Naive B cell (primary cell): ENCODE measurements at regions not wholly inside any gene's neighbourhood (a gene's known extent, or its start where the extent isn't known, plus 50 kb on each side); places are given as distances from the start of the nearest gene placed in this dataset.
"Not testable (repeated sequence)": the region's sequence is repeated elsewhere in the genome, so short reads cannot be mapped to it uniquely, and the experiment has no call there.

Experiments used
- ATAC-seq, 2 donors: fragments of 150-1000 bp; cut with Tn5 transposase; 2 replicates each; pipeline ENCODE4 v1.10.0; 2021; ENCODE audit warnings: low read depth in 2 of 2, mild to moderate bottlenecking in 2 of 2, moderate library complexity in 2 of 2
- DNase-seq: peaks from one replicate; pipeline ENCODE4 v3.0.0; 2022
- H3K27ac Mint-ChIP-seq, 6 donors: one replicate each; pipeline ENCODE4 v1.8.0; 2020 to 2022; ENCODE audit warnings: mild to moderate bottlenecking in 6 of 6, mixed read lengths in 6 of 6, moderate library complexity in 5 of 6, inconsistent platforms in 2 of 6
- H3K27me3 Mint-ChIP-seq, 3 donors: one replicate each; pipeline ENCODE4 v1.8.0; 2021 to 2022; ENCODE audit warnings: mixed read lengths in 3 of 3, mild to moderate bottlenecking in 1 of 3
- H3K36me3 Mint-ChIP-seq, 2 donors: one replicate each; pipeline ENCODE4 v1.8.0; 2020 to 2022; ENCODE audit warnings: mixed read lengths in 2 of 2, inconsistent platforms in 1 of 2, mild to moderate bottlenecking in 1 of 2
- H3K4me1 Mint-ChIP-seq, 3 donors: one replicate each; pipeline ENCODE4 v1.8.0; 2020 to 2022; ENCODE audit warnings: mixed read lengths in 3 of 3, inconsistent platforms in 1 of 3, mild to moderate bottlenecking in 1 of 3, moderate library complexity in 1 of 3
- H3K4me3 Mint-ChIP-seq, 8 donors: one replicate each; pipeline ENCODE4 v1.8.0; 2020 to 2022; ENCODE audit warnings: mild to moderate bottlenecking in 8 of 8, mixed read lengths in 8 of 8, moderate library complexity in 8 of 8, inconsistent platforms in 2 of 8
- H3K9me3 Mint-ChIP-seq, 7 donors: one replicate each; pipeline ENCODE4 v1.8.0; 2020 to 2022; ENCODE audit warnings: mixed read lengths in 7 of 7, mild to moderate bottlenecking in 5 of 7, inconsistent platforms in 2 of 7, moderate library complexity in 1 of 7

- Mint-ChIP-seq H3K27me3 (peaks cover 0 to 11% (median 0%) of the 10 kb centered on the region in 3 donors), H3K4me3 (no peak overlapping the region), H3K4me1 (no peaks in the 10 kb centered on the region), H3K9me3 (no peaks in the 10 kb centered on the region), H3K27ac (no peak overlapping the region), H3K36me3 (no peaks in the 10 kb centered on the region)
- ATAC-seq (no peak), DNase-seq (no peak)
Observed at GRCh38 chr6:69578361-69578890, 218.4 kb downstream of the LMBRD1 start.

- no peak for ATAC-seq
- no peaks in the 10 kb centered on the region for H3K4me1 Mint-ChIP-seq
- H3K4me3 Mint-ChIP-seq, result no peak overlapping the region
- DNase-seq, result no peak
- H3K27ac Mint-ChIP-seq, result no peak overlapping the region
- H3K27me3 Mint-ChIP-seq, result peaks cover 0 to 17% (median 0%) of the 10 kb centered on the region in 3 donors
- no peaks in the 10 kb centered on the region for H3K36me3 Mint-ChIP-seq
- H3K9me3 Mint-ChIP-seq, result peaks cover 0 to 3% (median 0%) of the 10 kb centered on the region in 7 donors
Observed at GRCh38 chr6:69571234-69571633, 225.6 kb downstream of the LMBRD1 start.

GRCh38 chr6:69570106-69570505 is 226.7 kb downstream of the LMBRD1 start:
- no peak overlapping the region for H3K4me3 Mint-ChIP-seq
- no peak overlapping the region for H3K27ac Mint-ChIP-seq
- DNase-seq (no peak), ATAC-seq (no peak)
- H3K4me1 Mint-ChIP-seq, result no peaks in the 10 kb centered on the region
- H3K36me3 Mint-ChIP-seq, result no peaks in the 10 kb centered on the region
- H3K27me3 Mint-ChIP-seq, result peaks cover 0 to 17% (median 0%) of the 10 kb centered on the region in 3 donors
- peaks cover 0 to 6% (median 0%) of the 10 kb centered on the region in 7 donors for H3K9me3 Mint-ChIP-seq

GRCh38 chr6:69560597-69560996 is 236.2 kb downstream of the LMBRD1 start:
- H3K36me3 Mint-ChIP-seq, H3K27me3 Mint-ChIP-seq, DNase-seq, ATAC-seq, H3K27ac Mint-ChIP-seq, H3K4me3 Mint-ChIP-seq, H3K4me1 Mint-ChIP-seq: not testable (repeated sequence)
- H3K9me3 Mint-ChIP-seq, result peaks cover 2 to 13% (median 9%) of the 10 kb centered on the region in 7 donors

GRCh38 chr6:69555088-69555638 is 241.6 kb downstream of the LMBRD1 start:
- Mint-ChIP-seq H3K27me3 (peaks cover 0 to 9% (median 5%) of the 10 kb centered on the region in 3 donors), H3K27ac (no peak overlapping the region), H3K4me1 (no peaks in the 10 kb centered on the region), H3K36me3 (no peaks in the 10 kb centered on the region), H3K4me3 (no peak overlapping the region), H3K9me3 (peaks cover 0 to 8% (median 0%) of the 10 kb centered on the region in 7 donors)
- DNase-seq (no peak), ATAC-seq (no peak)

GRCh38 chr6:69542494-69542893 is 254.3 kb downstream of the LMBRD1 start:
- no peak for ATAC-seq
- DNase-seq, result no peak
- Mint-ChIP-seq H3K27ac (no peak overlapping the region), H3K4me3 (no peak overlapping the region), H3K4me1 (no peaks in the 10 kb centered on the region), H3K9me3 (peaks cover 0 to 6% (median 1%) of the 10 kb centered on the region in 7 donors), H3K27me3 (no peaks in the 10 kb centered on the region), H3K36me3 (no peaks in the 10 kb centered on the region)

- Mint-ChIP-seq H3K9me3 (peaks cover 0 to 5% (median 0%) of the 10 kb centered on the region in 7 donors), H3K27me3 (no peaks in the 10 kb centered on the region), H3K4me3 (no peak overlapping the region), H3K36me3 (no peaks in the 10 kb centered on the region), H3K4me1 (no peaks in the 10 kb centered on the region), H3K27ac (no peak overlapping the region)
- ATAC-seq, result no peak
- no peak for DNase-seq
Observed at GRCh38 chr6:69527921-69528476, 268.8 kb downstream of the LMBRD1 start.

- DNase-seq, H3K4me1 Mint-ChIP-seq, H3K4me3 Mint-ChIP-seq, H3K27me3 Mint-ChIP-seq, H3K27ac Mint-ChIP-seq, H3K36me3 Mint-ChIP-seq, ATAC-seq: not testable (repeated sequence)
- peaks cover 0 to 17% (median 8%) of the 10 kb centered on the region in 7 donors for H3K9me3 Mint-ChIP-seq
Observed at GRCh38 chr6:69515480-69515879, 281.3 kb downstream of the LMBRD1 start.

GRCh38 chr6:69494595-69494994 is 302.2 kb downstream of the LMBRD1 start:
- no peak for ATAC-seq

GRCh38 chr6:69489970-69490369 is 306.8 kb downstream of the LMBRD1 start:
- Mint-ChIP-seq H3K4me1 (no peaks in the 10 kb centered on the region), H3K9me3 (peaks cover 9 to 58% (median 19%) of the 10 kb centered on the region in 7 donors), H3K27me3 (no peaks in the 10 kb centered on the region), H3K4me3 (no peak overlapping the region), H3K36me3 (peaks cover 0 to 9% of the 10 kb centered on the region in 2 donors), H3K27ac (no peak overlapping the region)
- no peak for ATAC-seq
- DNase-seq, result no peak

More at GRCh38 chr6:69494595-69494994, 302.2 kb downstream of the LMBRD1 start:
- Mint-ChIP-seq H3K4me3 (no peak overlapping the region), H3K27ac (no peak overlapping the region), H3K27me3 (no peaks in the 10 kb centered on the region), H3K9me3 (peaks cover 9 to 35% (median 16%) of the 10 kb centered on the region in 7 donors), H3K4me1 (no peaks in the 10 kb centered on the region), H3K36me3 (peaks cover 0 to 9% of the 10 kb centered on the region in 2 donors)
- DNase-seq, result no peak

- DNase-seq (no peak), ATAC-seq (no peak)
- Mint-ChIP-seq H3K27me3 (no peaks in the 10 kb centered on the region), H3K27ac (no peak overlapping the region), H3K36me3 (no peaks in the 10 kb centered on the region), H3K9me3 (peaks cover 0 to 38% (median 11%) of the 10 kb centered on the region in 7 donors), H3K4me3 (no peak overlapping the region), H3K4me1 (no peaks in the 10 kb centered on the region)
Observed at GRCh38 chr6:69487688-69488087, 309.1 kb downstream of the LMBRD1 start.

GRCh38 chr6:69466979-69467570 is 329.7 kb downstream of the LMBRD1 start:
- Mint-ChIP-seq H3K27ac (no peak overlapping the region), H3K4me1 (no peaks in the 10 kb centered on the region)
- ATAC-seq, result no peak

GRCh38 chr6:69465866-69466265 is 330.9 kb downstream of the LMBRD1 start:
- Mint-ChIP-seq H3K9me3 (peaks cover 0 to 21% (median 4%) of the 10 kb centered on the region in 7 donors), H3K27me3 (no peaks in the 10 kb centered on the region), H3K27ac (no peak overlapping the region), H3K4me3 (no peak overlapping the region), H3K36me3 (no peaks in the 10 kb centered on the region), H3K4me1 (no peaks in the 10 kb centered on the region)
- DNase-seq, result no peak
- no peak for ATAC-seq

More at GRCh38 chr6:69466979-69467570, 329.7 kb downstream of the LMBRD1 start:
- no peak for DNase-seq
- Mint-ChIP-seq H3K4me3 (no peak overlapping the region), H3K9me3 (peaks cover 3 to 21% (median 5%) of the 10 kb centered on the region in 7 donors), H3K36me3 (no peaks in the 10 kb centered on the region), H3K27me3 (no peaks in the 10 kb centered on the region)

GRCh38 chr6:69456086-69456485 is 340.7 kb downstream of the LMBRD1 start:
- Mint-ChIP-seq H3K36me3 (no peaks in the 10 kb centered on the region), H3K9me3 (peaks cover 0 to 12% (median 7%) of the 10 kb centered on the region in 7 donors), H3K4me1 (no peaks in the 10 kb centered on the region), H3K4me3 (no peak overlapping the region), H3K27me3 (no peaks in the 10 kb centered on the region), H3K27ac (no peak overlapping the region)
- no peak for ATAC-seq
- DNase-seq, result no peak
